Left ventricle myocardium inferior (tissue), 1 donor: ENCODE measurements at regions not wholly inside any gene's neighbourhood (a gene's known extent, or its start where the extent isn't known, plus 50 kb on each side); places are given as distances from the start of the nearest gene placed in this dataset.

ENCODE experiments used
- DNase-seq: peaks from one replicate; pipeline ENCODE4 v3.0.0-alpha.2; 2020
- H3K27ac ChIP-seq: fragments of 200-600 bp; replicated peaks from 2 replicates; pipeline ENCODE4 v1.8.0; 2021
- H3K27me3 ChIP-seq: fragments of 200-600 bp; 2 replicates; pipeline ENCODE4 v1.8.0; 2021; ENCODE audit warnings: low read depth
- H3K36me3 ChIP-seq: fragments of 200-600 bp; 2 replicates; pipeline ENCODE4 v1.8.0; 2021
- H3K4me1 ChIP-seq: fragments of 200-600 bp; 2 replicates; pipeline ENCODE4 v1.8.0; 2021
- H3K4me3 ChIP-seq: fragments of 200-600 bp; 2 replicates; pipeline ENCODE4 v1.8.0; 2021; ENCODE audit warnings: mild to moderate bottlenecking, moderate library complexity
- H3K9me3 ChIP-seq: fragments of 200-600 bp; replicated peaks from 2 replicates; pipeline ENCODE4 v1.8.0; 2021
- intact Hi-C: fragments of 100-400 bp; cut with micrococcal nuclease; formaldehyde crosslinking; loops from one replicate; pipeline ENCODE4 v1.11.0; 2022
- TF ChIP-seq, protein P1 (sequence below): fragments of 200-600 bp; IDR thresholded peaks from 2 replicates; pipeline ENCODE4 v1.8.0; 2021; ENCODE audit warnings: antibody characterized with exemption, mild to moderate bottlenecking, borderline replicate concordance
- donor health status: DM: no; HTN: yes; CAD: no; lungs with severe emphysema.

DNA sequence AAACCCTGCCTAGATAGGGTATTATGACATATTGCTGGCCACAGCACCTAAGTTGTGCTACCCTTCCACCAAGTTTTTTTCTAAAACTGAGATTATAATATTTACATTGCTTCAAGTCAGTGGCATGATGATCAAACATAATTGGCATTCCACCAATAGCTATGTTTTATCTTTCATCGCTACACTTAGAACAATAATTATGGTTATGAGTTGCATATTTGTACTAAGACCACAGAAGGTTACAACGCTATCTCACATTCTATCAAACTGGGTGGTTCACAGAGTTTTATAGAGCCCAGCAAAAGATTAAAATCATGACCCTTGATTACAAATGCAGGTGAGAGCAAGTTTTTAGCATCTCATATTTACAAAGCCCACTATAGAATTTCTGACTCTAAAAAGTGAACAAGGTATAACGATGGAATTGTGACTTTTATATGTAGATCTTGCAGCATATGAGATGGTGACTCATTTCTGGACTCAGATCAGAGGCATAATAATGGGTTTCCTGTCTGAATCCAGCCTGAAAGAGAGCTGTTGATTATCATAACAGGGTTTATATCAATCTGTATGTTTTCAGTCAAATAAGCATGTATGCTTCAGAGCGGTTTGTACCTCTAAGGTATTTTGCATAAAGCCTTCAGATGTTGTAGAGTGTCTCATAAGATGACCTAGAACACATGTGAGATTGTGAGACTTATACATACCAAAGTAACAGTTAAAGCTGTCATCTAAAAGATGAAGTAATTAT lies 847.2 kb upstream of the TSPY4 start:
- H3K36me3 ChIP-seq: no peaks in the 10 kb centered on the region
- TF ChIP-seq, protein P1, sequence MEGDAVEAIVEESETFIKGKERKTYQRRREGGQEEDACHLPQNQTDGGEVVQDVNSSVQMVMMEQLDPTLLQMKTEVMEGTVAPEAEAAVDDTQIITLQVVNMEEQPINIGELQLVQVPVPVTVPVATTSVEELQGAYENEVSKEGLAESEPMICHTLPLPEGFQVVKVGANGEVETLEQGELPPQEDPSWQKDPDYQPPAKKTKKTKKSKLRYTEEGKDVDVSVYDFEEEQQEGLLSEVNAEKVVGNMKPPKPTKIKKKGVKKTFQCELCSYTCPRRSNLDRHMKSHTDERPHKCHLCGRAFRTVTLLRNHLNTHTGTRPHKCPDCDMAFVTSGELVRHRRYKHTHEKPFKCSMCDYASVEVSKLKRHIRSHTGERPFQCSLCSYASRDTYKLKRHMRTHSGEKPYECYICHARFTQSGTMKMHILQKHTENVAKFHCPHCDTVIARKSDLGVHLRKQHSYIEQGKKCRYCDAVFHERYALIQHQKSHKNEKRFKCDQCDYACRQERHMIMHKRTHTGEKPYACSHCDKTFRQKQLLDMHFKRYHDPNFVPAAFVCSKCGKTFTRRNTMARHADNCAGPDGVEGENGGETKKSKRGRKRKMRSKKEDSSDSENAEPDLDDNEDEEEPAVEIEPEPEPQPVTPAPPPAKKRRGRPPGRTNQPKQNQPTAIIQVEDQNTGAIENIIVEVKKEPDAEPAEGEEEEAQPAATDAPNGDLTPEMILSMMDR: no peak
- DNase-seq: no peak
- no peaks in the 10 kb centered on the region for H3K27me3 ChIP-seq
- H3K4me3 ChIP-seq: no peak overlapping the region
- no peak overlapping the region for H3K27ac ChIP-seq
- H3K9me3 ChIP-seq: no peaks in the 10 kb centered on the region
- no peaks in the 10 kb centered on the region for H3K4me1 ChIP-seq
- intact Hi-C loops: no loop called here

- no peaks in the 10 kb centered on the region for H3K9me3 ChIP-seq
- TF ChIP-seq, protein P1: no peak
- H3K4me3 ChIP-seq: no peak overlapping the region
- no peaks in the 10 kb centered on the region for H3K4me1 ChIP-seq
- no peak for DNase-seq
- no peaks in the 10 kb centered on the region for H3K36me3 ChIP-seq
- intact Hi-C loops: no loop called here
- no peaks in the 10 kb centered on the region for H3K27me3 ChIP-seq
- H3K27ac ChIP-seq: no peak overlapping the region
These were observed 842.9 kb upstream of the TSPY4 start for GRCh38 chrY:8494396-8494795.

GRCh38 chrY:8495243-8495642 lies 842.0 kb upstream of the TSPY4 start:
- H3K27me3 ChIP-seq: no peaks in the 10 kb centered on the region
- H3K4me3 ChIP-seq: no peak overlapping the region
- DNase-seq: no peak
- no peaks in the 10 kb centered on the region for H3K36me3 ChIP-seq
- no peaks in the 10 kb centered on the region for H3K4me1 ChIP-seq
- H3K9me3 ChIP-seq: no peaks in the 10 kb centered on the region
- intact Hi-C loops: no loop called here
- TF ChIP-seq, protein P1: no peak
- no peak overlapping the region for H3K27ac ChIP-seq

DNA sequence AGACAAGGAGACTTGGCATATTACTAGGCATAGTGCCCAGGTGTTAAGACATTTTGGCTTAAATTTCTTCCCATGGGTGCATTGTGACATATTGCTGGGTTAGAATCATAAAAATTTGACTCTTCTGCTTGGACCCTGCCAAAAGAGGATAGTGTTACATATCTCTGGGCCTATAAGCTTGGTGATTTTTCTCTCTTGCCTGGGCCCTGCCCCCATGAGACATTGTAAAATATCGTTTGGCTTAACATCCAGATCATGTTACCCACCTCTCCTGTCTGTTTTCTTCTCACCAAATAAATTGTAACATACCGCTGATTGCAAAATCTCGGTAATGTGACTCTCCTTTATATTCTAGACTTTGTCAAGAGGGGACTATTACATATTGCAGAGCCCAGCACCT lies 836.4 kb upstream of the TSPY4 start:
- Histone ChIP-seq H3K27ac (no peak overlapping the region), H3K9me3 (no peaks in the 10 kb centered on the region), H3K27me3 (no peaks in the 10 kb centered on the region), H3K4me1 (no peaks in the 10 kb centered on the region), H3K4me3 (no peak overlapping the region), H3K36me3 (no peaks in the 10 kb centered on the region)
- TF ChIP-seq, protein P1: no peak
- no peak for DNase-seq
- intact Hi-C loops: no loop called here

- Histone ChIP-seq H3K4me3 (no peak overlapping the region), H3K4me1 (no peaks in the 10 kb centered on the region), H3K36me3 (no peaks in the 10 kb centered on the region), H3K27me3 (no peaks in the 10 kb centered on the region), H3K9me3 (no peaks in the 10 kb centered on the region), H3K27ac (no peak overlapping the region)
- intact Hi-C loops: no loop called here
- no peak for DNase-seq
- TF ChIP-seq, protein P1: no peak
These were observed 803.8 kb upstream of the TSPY4 start for GRCh38 chrY:8533468-8533867.
